Loucy (cell line): ENCODE measurements at regions not wholly inside any gene's neighbourhood (a gene's known extent, or its start where the extent isn't known, plus 50 kb on each side); places are given as distances from the start of the nearest gene placed in this dataset.

Source experiments
- CTCF ChIP-seq: fragments of 200-600 bp; sonication (generic); conservative IDR thresholded peaks from 2 replicates; pipeline ENCODE4 v1.5.1; 2014; ENCODE audit warnings: mild to moderate bottlenecking, antibody characterized with exemption, low read length
- EZH2phosphoT487 ChIP-seq: fragments of 200-600 bp; IDR thresholded peaks from 2 replicates; pipeline ENCODE4 v1.6.1; 2018; ENCODE audit warnings: antibody characterized with exemption, mild to moderate bottlenecking, moderate library complexity, borderline replicate concordance

DNA sequence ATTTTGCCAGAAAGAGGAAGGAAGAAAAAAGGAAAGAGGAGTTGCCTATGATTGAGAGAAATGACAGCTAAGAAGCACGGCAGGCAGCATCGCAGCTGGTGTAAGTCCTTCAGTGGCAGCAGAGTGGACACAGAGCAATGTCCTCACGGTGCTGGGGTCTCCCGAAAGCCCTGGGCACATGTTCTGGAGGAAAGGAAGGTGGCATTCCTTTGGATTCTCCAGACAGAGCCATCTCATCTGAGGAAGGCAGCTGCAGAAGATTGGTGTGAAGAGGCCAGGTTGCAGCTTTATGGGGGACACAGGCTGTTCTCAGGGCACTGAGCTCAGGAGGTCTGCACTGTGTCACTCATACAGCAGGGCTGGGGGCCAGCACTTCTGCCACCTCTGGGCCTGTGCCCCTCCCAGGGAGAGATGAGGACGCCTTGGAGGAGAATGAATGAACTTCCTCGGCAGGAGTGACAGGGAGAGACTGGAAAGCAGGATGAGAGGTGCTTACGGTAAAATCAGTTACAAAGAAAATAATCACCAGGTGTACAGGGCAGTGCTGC lies 252.0 kb upstream of the MYT1L start:
- TF ChIP-seq CTCF: no peak
- no peak for TF ChIP-seq EZH2phosphoT487
